SK-N-SH (cell line): ENCODE measurements at regions not wholly inside any gene's neighbourhood (a gene's known extent, or its start where the extent isn't known, plus 50 kb on each side); places are given as distances from the start of the nearest gene placed in this dataset.

Source experiments
- CTCF ChIA-PET: fragments of 300-600, 350-600 bp; formaldehyde crosslinking; extraction: SDS; loops from one replicate; lab custom pipeline; 2021; lab: Yijun Ruan, JAX
- POLR2A ChIA-PET: fragments of 350-600 bp; sonication (Branson Sonifier 250); formaldehyde crosslinking; extraction: SDS; loops from one replicate; lab custom pipeline; 2020; ENCODE audit warnings: antibody characterized with exemption, inconsistent platforms; lab: Yijun Ruan, JAX
- DNase-seq: peaks from one replicate; pipeline ENCODE4 v3.0.0; 2012
- H2AFZ ChIP-seq: fragments of 200-600 bp; sonication (generic); 2 replicates; pipeline ENCODE4 v1.8.1; 2016; ENCODE audit warnings: antibody characterized with exemption, mild to moderate bottlenecking, low read depth
- H3F3A ChIP-seq: fragments of 200-600 bp; sonication (generic); replicated peaks from 2 replicates; pipeline ENCODE3; 2016; ENCODE audit warnings: antibody characterized with exemption, mild to moderate bottlenecking; ENCODE audit not compliant: insufficient read depth
- H3K27ac ChIP-seq, 2 experiments: fragments of 200-500 bp in 1 of 2; fragments of 200-600 bp in 1 of 2; sonication (Bioruptor generic) in 1 of 2; sonication (generic), shearing (Covaris generic) in 1 of 2; 2 replicates each; pipeline versions ENCODE4 v1.5.1 to v1.6.1; 2014 to 2016; ENCODE audit warnings: low read depth in 2 of 2, inconsistent platforms in 1 of 2, low read length in 1 of 2, mild to moderate bottlenecking in 1 of 2, mixed read lengths in 1 of 2
- H3K27me3 ChIP-seq: fragments of 200-600 bp; sonication (generic), shearing (Covaris generic); 2 replicates; pipeline ENCODE4 v1.6.1; 2016; ENCODE audit warnings: mixed run types; ENCODE audit not compliant: insufficient read depth
- H3K36me3 ChIP-seq, 2 experiments: fragments of 200-500 bp in 1 of 2; fragments of 200-600 bp in 1 of 2; sonication (Bioruptor generic) in 1 of 2; sonication (generic) in 1 of 2; replicated peaks in 1 of 2; 2 replicates each; pipeline versions ENCODE3 to v1.5.1; 2014 to 2016; ENCODE audit warnings: low read length in 1 of 2, mild to moderate bottlenecking in 1 of 2; ENCODE audit not compliant: insufficient read depth in 2 of 2, control insufficient read depth in 1 of 2
- H3K4me1 ChIP-seq, 2 experiments: fragments of 200-500 bp in 1 of 2; fragments of 200-600 bp in 1 of 2; sonication (Bioruptor generic) in 1 of 2; sonication (generic), shearing (Covaris generic) in 1 of 2; 2 replicates each; pipeline versions ENCODE4 v1.5.1 to v1.6.1; 2014 to 2016; ENCODE audit warnings: low read depth in 1 of 2, low read length in 1 of 2, mixed run types in 1 of 2; ENCODE audit not compliant: insufficient read depth in 2 of 2, control insufficient read depth in 1 of 2
- H3K4me2 ChIP-seq: fragments of 200-600 bp; sonication (generic), shearing (Covaris generic); 2 replicates; pipeline ENCODE4 v1.6.1; 2017; ENCODE audit warnings: mixed run types
- H3K4me3 ChIP-seq, 2 experiments: fragments of 200-500 bp in 1 of 2; fragments of 200-600 bp in 1 of 2; sonication (Bioruptor generic) in 1 of 2; sonication (generic), shearing (Covaris generic) in 1 of 2; 2 replicates each; pipeline versions ENCODE4 v1.5.1 to v1.8.1; 2014 to 2016; ENCODE audit warnings: low read depth in 2 of 2, inconsistent platforms in 1 of 2, low read length in 1 of 2, mild to moderate bottlenecking in 1 of 2, mixed read lengths in 1 of 2, moderate library complexity in 1 of 2
- H3K79me2 ChIP-seq: fragments of 200-600 bp; sonication (generic); 2 replicates; pipeline ENCODE4 v1.8.1; 2017; ENCODE audit warnings: mild to moderate bottlenecking; ENCODE audit not compliant: insufficient read depth
- H3K9ac ChIP-seq: fragments of 200-600 bp; sonication (generic); 2 replicates; pipeline ENCODE4 v1.6.1; 2017; ENCODE audit warnings: mixed run types
- H3K9me2 ChIP-seq: fragments of 200-600 bp; sonication (generic); 2 replicates; pipeline ENCODE4 v1.6.1; 2017; ENCODE audit warnings: mixed run types
- H3K9me3 ChIP-seq: fragments of 200-600 bp; sonication (generic); 2 replicates; pipeline ENCODE4 v1.6.1; 2017; ENCODE audit warnings: mixed run types, mild to moderate bottlenecking, moderate library complexity
- H4K20me1 ChIP-seq: fragments of 200-600 bp; sonication (generic); 2 replicates; pipeline ENCODE4 v1.6.1; 2017; ENCODE audit warnings: mild to moderate bottlenecking, mixed run types; ENCODE audit not compliant: insufficient read depth
- CHD2 ChIP-seq: fragments of 150-350 bp; IDR thresholded peaks from 2 replicates; pipeline ENCODE4 v1.6.1; 2018; ENCODE audit warnings: low read length; ENCODE audit not compliant: partially characterized antibody
- ELF1 ChIP-seq: IDR thresholded peaks from 2 replicates; pipeline ENCODE4 v1.4.0; 2012
- EZH2phosphoT487 ChIP-seq: fragments of 200-600 bp; sonication (generic); IDR thresholded peaks from 2 replicates; pipeline ENCODE4 v1.6.1; 2017; ENCODE audit warnings: low read depth, mixed run types, mild to moderate bottlenecking, antibody characterized with exemption, moderate library complexity, borderline replicate concordance
- FOSL2 ChIP-seq: IDR thresholded peaks from 2 replicates; pipeline ENCODE4 v1.4.0; 2012; ENCODE audit warnings: low read depth, mild to moderate bottlenecking, moderate library complexity, borderline replicate concordance
- GATA2 ChIP-seq: sonication (generic); formaldehyde crosslinking; IDR thresholded peaks from 2 replicates; pipeline ENCODE4 v1.5.0; 2020; ENCODE audit warnings: mild to moderate bottlenecking, missing genetic modification reagents
- JUND ChIP-seq: IDR thresholded peaks from 2 replicates; pipeline ENCODE4 v1.4.0; 2012
- NFIC ChIP-seq: IDR thresholded peaks from 2 replicates; pipeline ENCODE4 v1.4.0; 2012; ENCODE audit warnings: borderline replicate concordance
- NRF1 ChIP-seq: IDR thresholded peaks from 2 replicates; pipeline ENCODE4 v1.6.1; 2012; ENCODE audit warnings: low read depth, mild to moderate bottlenecking, low read length
- RAD21 ChIP-seq: IDR thresholded peaks from 2 replicates; pipeline ENCODE4 v1.6.1; 2012; ENCODE audit warnings: mild to moderate bottlenecking, low read length
- RCOR1 ChIP-seq: fragments of 150-350 bp; IDR thresholded peaks from 2 replicates; pipeline ENCODE4 v1.6.1; 2017; ENCODE audit warnings: antibody characterized with exemption, low read length
- RFX5 ChIP-seq: IDR thresholded peaks from 2 replicates; pipeline ENCODE4 v1.6.1; 2012; ENCODE audit warnings: mild to moderate bottlenecking, improper control_type of control experiment, low read length
- RXRA ChIP-seq: IDR thresholded peaks from 2 replicates; pipeline ENCODE4 v1.4.0; 2012; ENCODE audit warnings: low read depth, mild to moderate bottlenecking, borderline replicate concordance
- SMC3 ChIP-seq: IDR thresholded peaks from 2 replicates; pipeline ENCODE4 v1.6.1; 2012; ENCODE audit warnings: low read depth, low read length, improper control_type of control experiment
- TEAD4 ChIP-seq: IDR thresholded peaks from 2 replicates; pipeline ENCODE4 v1.4.0; 2012; ENCODE audit warnings: mild to moderate bottlenecking, borderline replicate concordance; ENCODE audit not compliant: insufficient read depth
- WGBS: methylation state at CpG from one replicate; pipeline ENCODE4 v1.1.6; 2017; ENCODE audit warnings: low lambda C conversion rate; 5-methylcytosine and 5-hydroxymethylcytosine counted together
- TF ChIP-seq, protein P1 (sequence below): IDR thresholded peaks from 2 replicates; pipeline ENCODE4 v1.6.1; 2012; ENCODE audit warnings: mild to moderate bottlenecking, low read depth, low read length, moderate library complexity
- TF ChIP-seq, protein P2 (sequence below): IDR thresholded peaks from 2 replicates; pipeline ENCODE4 v1.4.0; 2012; ENCODE audit warnings: low read depth, borderline replicate concordance
- TF ChIP-seq, protein P3 (sequence below): IDR thresholded peaks from 2 replicates; pipeline ENCODE4 v1.4.0; 2012; ENCODE audit warnings: low read depth
- TF ChIP-seq, protein P4 (sequence below): IDR thresholded peaks from 2 replicates; pipeline ENCODE4; 2012
- TF ChIP-seq, protein P5 (sequence below): fragments of 150-350 bp; IDR thresholded peaks from 2 replicates; pipeline ENCODE4 v1.6.1; 2016; ENCODE audit warnings: mild to moderate bottlenecking, low read depth, low read length

DNA sequence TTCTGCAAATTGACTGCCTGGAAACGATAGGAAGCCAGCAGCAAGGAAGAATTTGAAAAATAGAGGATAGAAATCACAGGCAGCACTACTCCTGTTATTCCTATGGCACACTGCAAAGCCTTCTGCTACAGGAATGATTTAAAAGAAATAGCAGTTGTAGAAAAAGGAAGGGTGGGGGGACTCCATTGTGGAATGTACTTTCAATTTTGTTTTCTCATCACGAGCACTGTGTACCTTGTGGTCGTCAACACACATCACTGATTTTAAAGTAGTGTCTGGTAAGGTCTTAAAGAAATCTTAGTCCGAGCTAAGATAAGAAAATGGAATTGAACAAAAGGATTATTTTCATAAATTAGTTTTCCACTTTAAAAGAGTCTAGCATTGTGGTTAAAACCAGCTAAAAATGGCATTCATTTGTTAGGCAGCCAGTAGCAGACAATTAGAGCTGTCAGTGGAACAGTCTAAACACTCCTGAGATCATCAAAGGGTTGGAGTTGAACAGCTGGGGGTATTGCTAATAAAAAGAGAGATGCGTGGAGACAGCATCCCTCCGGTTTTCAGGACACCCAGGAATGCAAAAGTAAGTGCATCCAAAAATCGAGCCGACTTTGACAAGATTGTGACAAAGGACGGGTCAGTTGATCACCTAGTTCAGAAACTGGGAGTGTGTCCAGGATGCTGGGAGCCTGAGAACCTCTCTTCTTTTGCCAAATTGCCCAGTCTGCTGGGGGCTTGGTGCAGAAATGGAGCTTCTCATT lies 97.8 kb upstream of the WWC1 start:
- H3K9me3 ChIP-seq: no peaks in the 10 kb centered on the region
- no peaks in the 10 kb centered on the region; the same call in 1 of the 2 replicates for H3K27me3 ChIP-seq
- no peak overlapping the region for H3K4me2 ChIP-seq
- no peak overlapping the region for H3K4me3 ChIP-seq
- no peaks in the 10 kb centered on the region for H4K20me1 ChIP-seq
- no peak overlapping the region for H3K27ac ChIP-seq
- WGBS: 37% methylated on average over 9 of the region's 9 CpGs
- no peak overlapping the region for H3K9ac ChIP-seq
- peaks cover 0 to 2% of the 10 kb centered on the region in 2 experiments; a peak in 1 of 4 replicates for H3K4me1 ChIP-seq
- ChIA-PET CTCF (interaction anchor here (0.9 to 1.1 kb wide), 2 partner anchors 21 to 27 kb away, joined by 3 to 4 read pairs; no protein-coding TSS in a partner anchor), POLR2A (no interaction called here)
- no peak overlapping the region for H2AFZ ChIP-seq
- TF ChIP-seq, protein P1, sequence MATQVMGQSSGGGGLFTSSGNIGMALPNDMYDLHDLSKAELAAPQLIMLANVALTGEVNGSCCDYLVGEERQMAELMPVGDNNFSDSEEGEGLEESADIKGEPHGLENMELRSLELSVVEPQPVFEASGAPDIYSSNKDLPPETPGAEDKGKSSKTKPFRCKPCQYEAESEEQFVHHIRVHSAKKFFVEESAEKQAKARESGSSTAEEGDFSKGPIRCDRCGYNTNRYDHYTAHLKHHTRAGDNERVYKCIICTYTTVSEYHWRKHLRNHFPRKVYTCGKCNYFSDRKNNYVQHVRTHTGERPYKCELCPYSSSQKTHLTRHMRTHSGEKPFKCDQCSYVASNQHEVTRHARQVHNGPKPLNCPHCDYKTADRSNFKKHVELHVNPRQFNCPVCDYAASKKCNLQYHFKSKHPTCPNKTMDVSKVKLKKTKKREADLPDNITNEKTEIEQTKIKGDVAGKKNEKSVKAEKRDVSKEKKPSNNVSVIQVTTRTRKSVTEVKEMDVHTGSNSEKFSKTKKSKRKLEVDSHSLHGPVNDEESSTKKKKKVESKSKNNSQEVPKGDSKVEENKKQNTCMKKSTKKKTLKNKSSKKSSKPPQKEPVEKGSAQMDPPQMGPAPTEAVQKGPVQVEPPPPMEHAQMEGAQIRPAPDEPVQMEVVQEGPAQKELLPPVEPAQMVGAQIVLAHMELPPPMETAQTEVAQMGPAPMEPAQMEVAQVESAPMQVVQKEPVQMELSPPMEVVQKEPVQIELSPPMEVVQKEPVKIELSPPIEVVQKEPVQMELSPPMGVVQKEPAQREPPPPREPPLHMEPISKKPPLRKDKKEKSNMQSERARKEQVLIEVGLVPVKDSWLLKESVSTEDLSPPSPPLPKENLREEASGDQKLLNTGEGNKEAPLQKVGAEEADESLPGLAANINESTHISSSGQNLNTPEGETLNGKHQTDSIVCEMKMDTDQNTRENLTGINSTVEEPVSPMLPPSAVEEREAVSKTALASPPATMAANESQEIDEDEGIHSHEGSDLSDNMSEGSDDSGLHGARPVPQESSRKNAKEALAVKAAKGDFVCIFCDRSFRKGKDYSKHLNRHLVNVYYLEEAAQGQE: no peak
- no peaks in the 10 kb centered on the region for H3K36me3 ChIP-seq
- DNase-seq: no peak
- H3F3A ChIP-seq: no peaks in the 10 kb centered on the region
- H3K9me2 ChIP-seq: no peaks in the 10 kb centered on the region
- H3K79me2 ChIP-seq: no peaks in the 10 kb centered on the region

DNA sequence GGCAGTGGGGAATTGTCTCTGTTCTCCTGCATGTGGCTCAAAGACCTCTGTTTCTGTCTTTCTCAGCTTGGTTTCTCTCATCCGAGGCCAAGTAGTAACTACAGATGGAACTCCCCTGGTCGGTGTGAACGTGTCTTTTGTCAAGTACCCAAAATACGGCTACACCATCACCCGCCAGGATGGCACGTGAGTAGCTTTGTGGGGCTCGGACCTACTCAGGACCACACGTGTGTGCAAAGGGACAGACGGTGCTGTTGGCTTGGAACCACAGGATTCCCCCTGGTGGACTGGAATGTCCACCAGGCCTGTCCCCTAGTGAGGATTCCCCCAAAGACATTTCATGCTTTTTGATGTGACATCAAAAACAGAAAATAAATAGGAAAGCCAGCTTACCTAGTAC lies 96.3 kb upstream of the WWC1 start:
- H3K4me1 ChIP-seq: peaks cover 0 to 2% of the 10 kb centered on the region in 2 experiments; a peak in 1 of 4 replicates
- no peak overlapping the region for H3K4me2 ChIP-seq
- no peaks in the 10 kb centered on the region for H3K9me3 ChIP-seq
- no peaks in the 10 kb centered on the region for H3K9me2 ChIP-seq
- no peaks in the 10 kb centered on the region for H3F3A ChIP-seq
- WGBS: 69% methylated on average over 9 of the region's 9 CpGs
- no peaks in the 10 kb centered on the region; the same call in 1 of the 2 replicates for H3K27me3 ChIP-seq
- H4K20me1 ChIP-seq: no peaks in the 10 kb centered on the region
- ChIA-PET CTCF (interaction anchor here (1.3 kb wide), 1 partner anchor 148 kb away, joined by 3 read pairs; no protein-coding TSS in a partner anchor), POLR2A (no interaction called here)
- H3K27ac ChIP-seq: no peak overlapping the region
- no peaks in the 10 kb centered on the region for H3K79me2 ChIP-seq
- H2AFZ ChIP-seq: no peak overlapping the region
- no peak for DNase-seq
- H3K4me3 ChIP-seq: no peak overlapping the region
- H3K36me3 ChIP-seq: no peaks in the 10 kb centered on the region
- H3K9ac ChIP-seq: no peak overlapping the region
- no peak for TF ChIP-seq FOSL2
- no peak for TF ChIP-seq ELF1
- TF ChIP-seq EZH2phosphoT487: no peak
- no peak for TF ChIP-seq RXRA
- no peak for TF ChIP-seq RAD21
- TF ChIP-seq, protein P2, sequence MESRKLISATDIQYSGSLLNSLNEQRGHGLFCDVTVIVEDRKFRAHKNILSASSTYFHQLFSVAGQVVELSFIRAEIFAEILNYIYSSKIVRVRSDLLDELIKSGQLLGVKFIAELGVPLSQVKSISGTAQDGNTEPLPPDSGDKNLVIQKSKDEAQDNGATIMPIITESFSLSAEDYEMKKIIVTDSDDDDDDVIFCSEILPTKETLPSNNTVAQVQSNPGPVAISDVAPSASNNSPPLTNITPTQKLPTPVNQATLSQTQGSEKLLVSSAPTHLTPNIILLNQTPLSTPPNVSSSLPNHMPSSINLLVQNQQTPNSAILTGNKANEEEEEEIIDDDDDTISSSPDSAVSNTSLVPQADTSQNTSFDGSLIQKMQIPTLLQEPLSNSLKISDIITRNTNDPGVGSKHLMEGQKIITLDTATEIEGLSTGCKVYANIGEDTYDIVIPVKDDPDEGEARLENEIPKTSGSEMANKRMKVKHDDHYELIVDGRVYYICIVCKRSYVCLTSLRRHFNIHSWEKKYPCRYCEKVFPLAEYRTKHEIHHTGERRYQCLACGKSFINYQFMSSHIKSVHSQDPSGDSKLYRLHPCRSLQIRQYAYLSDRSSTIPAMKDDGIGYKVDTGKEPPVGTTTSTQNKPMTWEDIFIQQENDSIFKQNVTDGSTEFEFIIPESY: no peak
- TF ChIP-seq, protein P3, sequence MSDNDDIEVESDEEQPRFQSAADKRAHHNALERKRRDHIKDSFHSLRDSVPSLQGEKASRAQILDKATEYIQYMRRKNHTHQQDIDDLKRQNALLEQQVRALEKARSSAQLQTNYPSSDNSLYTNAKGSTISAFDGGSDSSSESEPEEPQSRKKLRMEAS: no peak
- TF ChIP-seq RFX5: no peak
- TF ChIP-seq, protein P4, sequence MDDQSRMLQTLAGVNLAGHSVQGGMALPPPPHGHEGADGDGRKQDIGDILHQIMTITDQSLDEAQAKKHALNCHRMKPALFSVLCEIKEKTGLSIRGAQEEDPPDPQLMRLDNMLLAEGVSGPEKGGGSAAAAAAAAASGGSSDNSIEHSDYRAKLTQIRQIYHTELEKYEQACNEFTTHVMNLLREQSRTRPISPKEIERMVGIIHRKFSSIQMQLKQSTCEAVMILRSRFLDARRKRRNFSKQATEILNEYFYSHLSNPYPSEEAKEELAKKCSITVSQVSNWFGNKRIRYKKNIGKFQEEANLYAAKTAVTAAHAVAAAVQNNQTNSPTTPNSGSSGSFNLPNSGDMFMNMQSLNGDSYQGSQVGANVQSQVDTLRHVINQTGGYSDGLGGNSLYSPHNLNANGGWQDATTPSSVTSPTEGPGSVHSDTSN: no peak
- no peak for TF ChIP-seq TEAD4
- TF ChIP-seq CHD2: no peak
- TF ChIP-seq GATA2 (CRISPR knock-in tag): no peak
- no peak for TF ChIP-seq SMC3
- no peak for TF ChIP-seq NFIC
- TF ChIP-seq, protein P5, sequence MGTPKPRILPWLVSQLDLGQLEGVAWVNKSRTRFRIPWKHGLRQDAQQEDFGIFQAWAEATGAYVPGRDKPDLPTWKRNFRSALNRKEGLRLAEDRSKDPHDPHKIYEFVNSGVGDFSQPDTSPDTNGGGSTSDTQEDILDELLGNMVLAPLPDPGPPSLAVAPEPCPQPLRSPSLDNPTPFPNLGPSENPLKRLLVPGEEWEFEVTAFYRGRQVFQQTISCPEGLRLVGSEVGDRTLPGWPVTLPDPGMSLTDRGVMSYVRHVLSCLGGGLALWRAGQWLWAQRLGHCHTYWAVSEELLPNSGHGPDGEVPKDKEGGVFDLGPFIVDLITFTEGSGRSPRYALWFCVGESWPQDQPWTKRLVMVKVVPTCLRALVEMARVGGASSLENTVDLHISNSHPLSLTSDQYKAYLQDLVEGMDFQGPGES: no peak
- no peak for TF ChIP-seq NRF1
- no peak for TF ChIP-seq JUND
- no peak for TF ChIP-seq RCOR1
